DND-41 (cell line): ENCODE measurements at regions not wholly inside any gene's neighbourhood (a gene's known extent, or its start where the extent isn't known, plus 50 kb on each side); places are given as distances from the start of the nearest gene placed in this dataset.

Experiments used
- ATAC-seq: fragments of 200-7000 bp; cut with Tn5 transposase; 3 replicates; pipeline ENCODE4 v1.9.1; 2021; ENCODE audit warnings: low read depth; ENCODE audit not compliant: insufficient read depth
- DNase-seq: peaks from one replicate; pipeline ENCODE4 v3.0.0-alpha.2; 2020
- H2AFZ ChIP-seq: 2 replicates; pipeline ENCODE4 v1.6.0; 2012; ENCODE audit warnings: low read depth, low read length
- H3K27ac ChIP-seq: 2 replicates; pipeline ENCODE4 v1.5.1; 2012; ENCODE audit warnings: low read length, inconsistent platforms
- H3K27me3 ChIP-seq: fragments of 200-600 bp; sonication (generic); 2 replicates; pipeline ENCODE4 v1.6.0; 2012; ENCODE audit warnings: low read length, mild to moderate bottlenecking, inconsistent platforms; ENCODE audit not compliant: insufficient read depth, poor library complexity
- H3K36me3 ChIP-seq: 2 replicates; pipeline ENCODE4 v1.5.1; 2012; ENCODE audit warnings: low read length, inconsistent platforms; ENCODE audit not compliant: insufficient read depth
- H3K4me1 ChIP-seq: 2 replicates; pipeline ENCODE4 v1.5.1; 2012; ENCODE audit warnings: mild to moderate bottlenecking, low read length; ENCODE audit not compliant: insufficient read depth
- H3K4me2 ChIP-seq: 2 replicates; pipeline ENCODE4 v1.6.0; 2012; ENCODE audit warnings: mild to moderate bottlenecking, moderate library complexity, low read length, inconsistent platforms; ENCODE audit not compliant: insufficient read depth
- H3K4me3 ChIP-seq, 2 experiments: fragments of 200-600 bp in 1 of 2; shearing (Covaris generic) in 1 of 2; 2 replicates each; pipeline ENCODE4 v1.5.1; 2012 to 2016; ENCODE audit warnings: inconsistent platforms in 2 of 2, low read length in 2 of 2, mild to moderate bottlenecking in 2 of 2, low read depth in 1 of 2, moderate library complexity in 1 of 2
- H3K79me2 ChIP-seq: 2 replicates; pipeline ENCODE4 v1.6.0; 2012; ENCODE audit warnings: low read length, inconsistent platforms; ENCODE audit not compliant: insufficient read depth
- H3K9ac ChIP-seq: 2 replicates; pipeline ENCODE4 v1.6.0; 2012; ENCODE audit warnings: low read depth, mild to moderate bottlenecking, inconsistent platforms, low read length, moderate library complexity
- H3K9me3 ChIP-seq: 2 replicates; pipeline ENCODE4 v1.5.1; 2012; ENCODE audit warnings: low read length, moderate library complexity, mild to moderate bottlenecking, inconsistent platforms; ENCODE audit not compliant: insufficient read depth, severe bottlenecking
- H4K20me1 ChIP-seq: 2 replicates; pipeline ENCODE4 v1.6.0; 2012; ENCODE audit warnings: low read length; ENCODE audit not compliant: insufficient read depth
- EZH2 ChIP-seq: IDR thresholded peaks from 3 replicates; pipeline ENCODE4 v1.6.1; 2012; ENCODE audit warnings: borderline replicate concordance, low read depth, mild to moderate bottlenecking, moderate library complexity, low read length, inconsistent platforms; ENCODE audit not compliant: severe bottlenecking
- TF ChIP-seq, protein P1 (sequence below): IDR thresholded peaks from 2 replicates; pipeline ENCODE4 v1.5.1; 2012; ENCODE audit warnings: borderline replicate concordance, low read length, moderate library complexity, mild to moderate bottlenecking; ENCODE audit not compliant: poor library complexity, severe bottlenecking; ENCODE audit errors: extremely low read depth

DNA sequence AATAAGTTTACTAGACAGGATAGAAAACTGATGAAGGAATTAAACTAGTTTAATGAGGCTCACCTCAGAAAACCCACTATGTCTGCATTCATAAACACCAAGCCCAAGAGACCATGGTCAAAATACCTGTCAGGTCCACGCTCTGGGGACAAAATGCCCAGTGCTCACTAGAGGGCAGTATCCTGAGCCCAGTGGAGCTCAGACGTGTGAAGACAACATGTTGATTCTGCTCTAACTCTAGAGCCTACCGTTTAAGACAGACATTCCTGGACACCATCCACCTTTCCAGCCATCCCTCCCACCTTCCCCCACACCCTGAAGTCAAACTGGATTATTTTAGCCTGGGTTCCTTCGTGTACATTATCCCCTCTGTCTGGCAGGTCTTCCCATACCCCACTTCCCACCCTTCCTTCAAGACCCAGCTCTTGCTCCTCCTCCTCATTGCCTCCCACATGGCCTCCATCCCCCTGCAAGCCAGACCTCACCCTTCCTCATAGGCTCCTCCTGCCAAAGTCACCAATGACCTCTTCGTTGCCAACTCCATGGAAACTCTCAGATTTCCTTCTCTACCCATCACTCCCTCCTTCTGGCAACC lies 142.3 kb upstream of the FSTL4 start:
- no peak for ATAC-seq
- Histone ChIP-seq H3K4me3 (no peak overlapping the region), H2AFZ (no peak overlapping the region), H3K9me3 (no peaks in the 10 kb centered on the region), H4K20me1 (no peaks in the 10 kb centered on the region), H3K4me1 (no peaks in the 10 kb centered on the region), H3K4me2 (no peak overlapping the region), H3K27me3 (peaks cover 17% of the 10 kb centered on the region), H3K27ac (no peak overlapping the region), H3K79me2 (no peaks in the 10 kb centered on the region), H3K9ac (no peak overlapping the region), H3K36me3 (no peaks in the 10 kb centered on the region)
- peak; percentile 20 for DNase-seq
- no peak for TF ChIP-seq EZH2
- TF ChIP-seq, protein P1, sequence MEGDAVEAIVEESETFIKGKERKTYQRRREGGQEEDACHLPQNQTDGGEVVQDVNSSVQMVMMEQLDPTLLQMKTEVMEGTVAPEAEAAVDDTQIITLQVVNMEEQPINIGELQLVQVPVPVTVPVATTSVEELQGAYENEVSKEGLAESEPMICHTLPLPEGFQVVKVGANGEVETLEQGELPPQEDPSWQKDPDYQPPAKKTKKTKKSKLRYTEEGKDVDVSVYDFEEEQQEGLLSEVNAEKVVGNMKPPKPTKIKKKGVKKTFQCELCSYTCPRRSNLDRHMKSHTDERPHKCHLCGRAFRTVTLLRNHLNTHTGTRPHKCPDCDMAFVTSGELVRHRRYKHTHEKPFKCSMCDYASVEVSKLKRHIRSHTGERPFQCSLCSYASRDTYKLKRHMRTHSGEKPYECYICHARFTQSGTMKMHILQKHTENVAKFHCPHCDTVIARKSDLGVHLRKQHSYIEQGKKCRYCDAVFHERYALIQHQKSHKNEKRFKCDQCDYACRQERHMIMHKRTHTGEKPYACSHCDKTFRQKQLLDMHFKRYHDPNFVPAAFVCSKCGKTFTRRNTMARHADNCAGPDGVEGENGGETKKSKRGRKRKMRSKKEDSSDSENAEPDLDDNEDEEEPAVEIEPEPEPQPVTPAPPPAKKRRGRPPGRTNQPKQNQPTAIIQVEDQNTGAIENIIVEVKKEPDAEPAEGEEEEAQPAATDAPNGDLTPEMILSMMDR, result peak; percentile 61

DNA sequence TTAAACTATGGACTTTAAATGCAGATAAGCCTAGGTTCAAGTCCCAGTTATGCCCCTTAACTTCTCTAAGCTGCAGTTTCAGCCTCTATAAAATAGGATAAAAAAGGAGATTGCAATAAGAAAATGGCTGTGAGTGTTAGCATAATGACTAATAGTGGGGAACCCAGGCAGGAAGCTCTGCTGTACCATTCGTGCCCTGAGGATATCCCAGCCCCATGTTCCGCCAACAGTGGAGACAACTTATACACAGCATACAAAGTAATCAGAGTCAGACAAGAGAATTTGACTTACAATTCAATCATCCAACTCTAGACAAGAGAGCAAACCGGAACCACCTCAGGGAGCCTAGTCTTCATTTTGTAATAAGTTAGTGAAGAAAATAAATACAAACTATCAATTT lies 141.5 kb upstream of the FSTL4 start:
- ATAC-seq, result no peak
- Histone ChIP-seq H3K4me2 (no peak overlapping the region), H3K4me1 (no peaks in the 10 kb centered on the region), H3K36me3 (no peaks in the 10 kb centered on the region), H3K4me3 (no peak overlapping the region), H4K20me1 (no peaks in the 10 kb centered on the region), H3K9ac (no peak overlapping the region), H2AFZ (no peak overlapping the region), H3K27me3 (peaks cover 14% of the 10 kb centered on the region), H3K9me3 (no peaks in the 10 kb centered on the region), H3K27ac (no peak overlapping the region), H3K79me2 (no peaks in the 10 kb centered on the region)
- TF ChIP-seq EZH2, result no peak
- TF ChIP-seq, protein P1, result no peak
- DNase-seq, result no peak

DNA sequence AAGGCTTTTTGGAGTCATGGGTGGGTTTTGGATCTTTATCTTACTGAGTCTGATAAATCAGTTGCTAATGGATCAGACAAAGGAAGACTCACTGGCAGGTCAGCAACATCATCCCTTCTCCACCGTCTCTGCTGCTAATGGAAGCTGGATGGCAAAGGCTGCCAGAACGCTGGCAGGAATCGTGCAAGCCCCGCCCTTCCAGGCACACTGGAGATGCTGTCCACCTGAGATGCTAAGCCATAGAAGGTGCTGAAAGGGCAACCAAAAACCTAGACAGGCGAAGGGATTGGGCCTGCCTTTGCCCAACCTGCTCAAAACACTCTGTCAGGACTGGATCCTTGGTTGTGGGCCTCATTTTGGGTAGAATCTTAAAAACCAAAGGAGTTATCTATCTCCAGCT lies 139.5 kb upstream of the FSTL4 start:
- Histone ChIP-seq H3K79me2 (no peaks in the 10 kb centered on the region), H3K4me2 (no peak overlapping the region)
- no peak for TF ChIP-seq EZH2
- TF ChIP-seq, protein P1, result no peak

DNA sequence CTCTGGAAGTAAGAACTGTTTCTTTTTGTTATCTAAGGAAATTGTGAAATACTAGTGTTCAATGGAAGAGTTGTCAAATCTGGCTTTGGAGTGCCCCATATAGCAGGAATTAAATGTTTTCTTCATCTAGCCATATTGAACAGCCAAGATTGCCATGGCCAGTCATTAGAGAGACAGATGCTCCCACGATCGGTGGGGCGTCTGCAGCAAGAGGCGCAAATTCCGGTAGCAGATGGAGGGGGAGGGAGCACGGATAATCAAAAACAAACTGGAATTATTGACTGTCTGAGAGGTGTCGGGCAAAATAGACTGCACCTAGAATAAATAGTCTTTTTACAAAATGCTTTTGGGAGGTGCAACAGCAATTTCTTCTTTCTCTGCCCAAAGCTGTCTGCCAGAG lies 139.1 kb upstream of the FSTL4 start:
- Histone ChIP-seq H3K9ac (no peak overlapping the region), H3K36me3 (no peaks in the 10 kb centered on the region), H3K4me1 (no peaks in the 10 kb centered on the region), H3K27me3 (peaks cover 9% of the 10 kb centered on the region), H3K4me2 (no peak overlapping the region), H3K9me3 (no peaks in the 10 kb centered on the region), H2AFZ (no peak overlapping the region), H3K79me2 (no peaks in the 10 kb centered on the region), H3K4me3 (no peak overlapping the region), H3K27ac (no peak overlapping the region), H4K20me1 (no peaks in the 10 kb centered on the region)
- ATAC-seq (no peak), DNase-seq (no peak)
- TF ChIP-seq, protein P1, result no peak
- TF ChIP-seq EZH2, result no peak

More for the DNA sequence above, 139.5 kb upstream of the FSTL4 start:
- no peak for ATAC-seq
- Histone ChIP-seq H2AFZ (no peak overlapping the region), H3K36me3 (no peaks in the 10 kb centered on the region), H3K27ac (no peak overlapping the region), H3K4me1 (no peaks in the 10 kb centered on the region), H4K20me1 (no peaks in the 10 kb centered on the region), H3K9ac (no peak overlapping the region), H3K4me3 (no peak overlapping the region), H3K27me3 (peaks cover 7% of the 10 kb centered on the region), H3K9me3 (no peaks in the 10 kb centered on the region)
- DNase-seq, result no peak
